OCI-LY7 (cell line): ENCODE measurements at regions not wholly inside any gene's neighbourhood (a gene's known extent, or its start where the extent isn't known, plus 50 kb on each side); places are given as distances from the start of the nearest gene placed in this dataset.

Source experiments
- CTCF ChIP-seq: fragments of 200-600 bp; sonication (generic); conservative IDR thresholded peaks from 2 replicates; pipeline ENCODE4 v1.5.1; 2014; ENCODE audit warnings: mild to moderate bottlenecking, antibody characterized with exemption, low read length, moderate library complexity, mixed read lengths
- EZH2phosphoT487 ChIP-seq: fragments of 200-600 bp; sonication (generic); IDR thresholded peaks from 2 replicates; pipeline ENCODE4 v1.6.1; 2018; ENCODE audit warnings: low read depth, borderline replicate concordance, mild to moderate bottlenecking, mixed run types, antibody characterized with exemption, low read length, moderate library complexity, mixed read lengths

GRCh38 chr11:16606784-16607674 lies 131.4 kb upstream of the C11orf58 start:
- TF ChIP-seq CTCF: no peak
- TF ChIP-seq EZH2phosphoT487: no peak
